ENCODE measurements at regions not wholly inside any gene's neighbourhood (a gene's known extent, or its start where the extent isn't known, plus 50 kb on each side); places are given as distances from the start of the nearest gene placed in this dataset.

DNA sequence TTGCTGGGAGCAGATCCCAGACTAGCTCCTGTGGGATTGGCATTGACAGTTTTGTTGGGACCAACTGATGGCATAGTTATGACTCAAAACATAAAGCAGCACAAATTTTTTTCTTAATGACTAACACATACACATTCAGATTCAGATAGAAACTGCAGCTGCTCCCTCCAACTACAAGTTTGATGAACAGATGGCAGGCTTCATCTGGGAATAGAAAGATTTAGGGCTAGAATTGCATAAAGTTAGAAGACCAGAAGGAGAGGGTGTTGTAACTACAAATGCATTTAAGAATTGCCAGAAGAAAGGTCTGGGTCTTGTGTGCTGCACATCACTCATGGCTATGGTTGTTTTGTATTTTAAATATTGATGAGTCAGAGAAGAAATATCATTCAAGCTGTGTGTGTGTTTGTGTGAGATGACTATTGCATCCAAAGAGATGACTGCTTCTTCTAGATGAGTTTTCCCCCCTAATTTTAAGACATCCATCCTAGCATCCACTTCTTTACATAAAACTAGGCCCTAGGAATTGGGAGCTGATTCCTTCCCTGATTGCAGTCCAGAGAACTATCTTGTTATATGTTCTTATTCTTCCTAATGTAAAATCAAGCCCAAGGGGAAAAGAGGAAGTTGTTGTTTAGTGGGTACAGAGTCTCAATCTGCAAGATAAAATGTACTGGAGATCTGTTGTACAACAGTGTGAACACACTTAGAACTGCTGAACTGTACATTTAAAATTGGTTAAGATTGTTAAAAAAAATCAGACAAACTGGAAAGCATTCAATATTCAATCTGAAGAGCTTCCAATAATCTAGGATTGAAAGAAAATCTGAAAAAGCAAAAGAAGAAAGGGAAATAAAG lies 175.1 kb downstream of the PARM1 start:
- DNase-seq: no peak

DNA sequence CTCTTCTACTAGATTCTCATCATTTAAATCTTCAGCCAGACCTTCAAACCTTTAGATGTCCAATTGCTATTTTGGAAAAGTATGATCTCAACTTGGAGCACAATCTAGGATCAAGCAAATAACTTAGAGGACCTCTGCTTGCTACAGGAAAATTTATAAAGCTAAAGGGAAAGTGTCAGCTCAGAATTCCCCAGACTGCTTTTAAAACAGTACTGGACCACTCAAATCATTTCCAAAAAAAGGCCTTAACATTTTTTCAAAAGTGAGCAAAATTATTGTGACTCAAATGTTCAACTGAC lies 169.8 kb downstream of the PARM1 start:
- no peak for DNase-seq

DNA sequence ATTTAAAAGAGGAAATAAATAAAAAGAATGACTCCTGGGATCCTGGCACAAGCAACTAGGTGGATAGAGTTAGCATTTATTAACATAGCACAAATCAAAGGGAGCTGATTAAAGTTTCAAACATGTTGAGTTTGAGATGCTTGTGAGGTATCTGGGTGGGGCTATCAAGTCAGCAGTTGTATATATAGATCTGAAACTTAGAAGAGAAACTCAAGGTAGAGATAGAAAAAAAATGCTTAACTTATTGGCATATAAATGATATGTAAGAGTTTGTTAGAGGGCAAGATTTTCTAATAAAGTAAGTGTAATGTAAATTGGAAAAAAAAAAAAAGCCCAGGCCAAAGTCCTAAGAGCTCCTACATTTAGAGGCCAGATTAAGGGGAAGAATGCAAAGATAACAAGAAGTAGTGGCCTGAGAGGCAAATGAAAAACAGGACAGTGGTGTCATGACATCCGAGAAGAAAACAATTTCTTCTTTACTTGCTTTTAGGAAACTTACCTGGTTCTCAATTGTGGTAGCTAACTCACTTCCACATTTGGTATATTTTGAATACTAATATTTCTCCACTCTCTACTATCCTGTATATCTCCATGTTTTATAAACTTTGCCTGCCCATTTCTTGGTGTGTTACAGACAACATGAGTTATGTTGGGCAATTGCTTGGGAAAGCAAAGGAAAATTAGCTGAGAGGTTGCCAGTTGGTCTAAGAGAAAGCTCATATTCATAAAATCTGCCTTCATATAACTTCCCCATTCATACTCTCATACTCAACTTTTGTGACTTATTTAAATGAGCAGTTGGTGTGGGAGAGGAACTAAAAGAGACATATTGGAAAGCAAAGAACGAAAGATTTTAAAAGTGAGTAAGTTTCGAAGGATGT lies 169.2 kb downstream of the PARM1 start:
- no peak for DNase-seq
